PFSK-1 (cell line): ENCODE measurements at regions not wholly inside any gene's neighbourhood (a gene's known extent, or its start where the extent isn't known, plus 50 kb on each side); places are given as distances from the start of the nearest gene placed in this dataset.

Experiments used
- FOXP2 ChIP-seq: optimal IDR thresholded peaks from 2 replicates; pipeline ENCODE3; 2011; ENCODE audit warnings: borderline replicate concordance, control low read depth, inconsistent platforms; ENCODE audit not compliant: insufficient read depth; ENCODE audit errors: extremely low read length, extremely low read depth
- POLR2AphosphoS5 ChIP-seq: IDR thresholded peaks from 2 replicates; pipeline ENCODE4 v1.6.1; 2012; ENCODE audit warnings: low read depth, mild to moderate bottlenecking, control low read depth, low read length, moderate library complexity
- REST ChIP-seq, 2 experiments: IDR thresholded peaks; 2 replicates each; pipeline versions ENCODE4 v1.6.1 to v1.8.0; 2011 to 2012; ENCODE audit warnings: low read depth in 2 of 2, low read length in 2 of 2, control low read depth in 1 of 2, inconsistent platforms in 1 of 2, mild to moderate bottlenecking in 1 of 2, moderate library complexity in 1 of 2; ENCODE audit not compliant: insufficient read depth in 1 of 2
- SIN3A ChIP-seq: IDR thresholded peaks from 2 replicates; pipeline ENCODE4 v1.6.1; 2012; ENCODE audit warnings: mild to moderate bottlenecking, low read length, moderate library complexity, borderline replicate concordance; ENCODE audit not compliant: insufficient read depth
- TAF1 ChIP-seq: IDR thresholded peaks from 2 replicates; pipeline ENCODE4 v1.6.1; 2012; ENCODE audit warnings: low read length, control low read depth, borderline replicate concordance; ENCODE audit not compliant: insufficient read depth

- TF ChIP-seq TAF1 (no peak), REST (IDR thresholded peaks at IDR 0.05; ENCODE audit: insufficient read depth in 1 of 2, low read depth in 2 of 2, low read length in 2 of 2) (no peak)
These were observed 113.3 kb downstream of the HPGD start for GRCh38 chr4:174408841-174409552.

- no peak for TF ChIP-seq SIN3A
- TF ChIP-seq FOXP2, result no peak
- no peak for TF ChIP-seq REST (IDR thresholded peaks at IDR 0.05; ENCODE audit: insufficient read depth in 1 of 2, low read depth in 2 of 2, low read length in 2 of 2)
These were observed 115.9 kb downstream of the HPGD start for GRCh38 chr4:174406383-174406782.

GRCh38 chr4:174405923-174406322 lies 116.4 kb downstream of the HPGD start:
- no peak for TF ChIP-seq SIN3A
- no peak for TF ChIP-seq REST (IDR thresholded peaks at IDR 0.05; ENCODE audit: insufficient read depth in 1 of 2, low read depth in 2 of 2, low read length in 2 of 2)
- no peak for TF ChIP-seq FOXP2
- TF ChIP-seq POLR2AphosphoS5, result no peak
- TF ChIP-seq TAF1, result no peak

- TF ChIP-seq POLR2AphosphoS5, result no peak
- no peak for TF ChIP-seq REST (IDR thresholded peaks at IDR 0.05; ENCODE audit: insufficient read depth in 1 of 2, low read depth in 2 of 2, low read length in 2 of 2)
- no peak for TF ChIP-seq TAF1
- no peak for TF ChIP-seq SIN3A
- no peak for TF ChIP-seq FOXP2
These were observed 117.6 kb downstream of the HPGD start for GRCh38 chr4:174404677-174405076.

DNA sequence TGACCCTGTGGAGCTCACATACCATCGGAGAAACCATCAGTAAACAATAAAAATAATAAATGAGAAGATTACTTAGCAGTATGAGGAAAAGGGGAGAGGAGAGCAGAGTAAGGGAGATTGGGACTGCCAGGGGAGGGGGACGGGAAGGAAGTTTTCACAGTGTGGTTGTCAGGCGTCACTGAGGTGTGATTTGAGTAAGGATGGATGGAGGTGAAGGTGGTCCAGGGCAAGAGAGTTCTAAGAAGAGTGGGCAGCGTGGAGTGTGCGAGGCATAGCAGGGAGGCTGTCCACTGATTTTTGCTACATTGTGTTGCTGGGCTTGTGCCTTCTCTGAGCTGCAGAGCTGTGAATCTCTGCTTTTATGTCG lies 119.1 kb downstream of the HPGD start:
- TF ChIP-seq FOXP2 (no peak), TAF1 (no peak)
